ENCODE measurements at regions not wholly inside any gene's neighbourhood (a gene's known extent, or its start where the extent isn't known, plus 50 kb on each side); places are given as distances from the start of the nearest gene placed in this dataset.
"Not testable (repeated sequence)": the region's sequence is repeated elsewhere in the genome, so short reads cannot be mapped to it uniquely, and the experiment has no call there.

- TF ChIP-seq POLR2A (IDR thresholded peaks at IDR 0.05; ENCODE audit: low read depth, low read length); POLR2AphosphoS5 (IDR thresholded peaks at IDR 0.05; ENCODE audit: low read depth, low read length); TAF1 (IDR thresholded peaks at IDR 0.05; ENCODE audit: borderline replicate concordance, low read depth, low read length): not testable (repeated sequence)
Observed at GRCh38 chr9:42350412-42350811, 167.0 kb downstream of the SPATA31A6 start.

Measured in GM12892 (cell line).